Epithelial cell of proximal tubule (primary cell): ENCODE measurements at regions not wholly inside any gene's neighbourhood (a gene's known extent, or its start where the extent isn't known, plus 50 kb on each side); places are given as distances from the start of the nearest gene placed in this dataset.

ENCODE experiments used
- DNase-seq: peaks from one replicate; pipeline ENCODE4 v3.0.0-alpha.2; 2011; ENCODE audit warnings: low read depth
- H3K4me3 ChIP-seq: 2 replicates; pipeline ENCODE4 v1.5.1; 2011; ENCODE audit warnings: low read depth, mild to moderate bottlenecking, low read length
- CTCF ChIP-seq: conservative IDR thresholded peaks from 2 replicates; pipeline ENCODE4 v1.5.1; 2012; ENCODE audit warnings: low read depth, mild to moderate bottlenecking, low read length

GRCh38 chr13:73792796-73793195, 341.4 kb downstream of the KLF12 start:
- TF ChIP-seq CTCF, result no peak
- no peak overlapping the region for H3K4me3 ChIP-seq
- no peak for DNase-seq

GRCh38 chr13:73782450-73783449, 351.5 kb downstream of the KLF12 start:
- DNase-seq, result no peak
- TF ChIP-seq CTCF, result no peak
- H3K4me3 ChIP-seq, result no peak overlapping the region

GRCh38 chr13:73781384-73781783, 352.8 kb downstream of the KLF12 start:
- DNase-seq, result no peak
- H3K4me3 ChIP-seq, result no peak overlapping the region
- TF ChIP-seq CTCF, result no peak

- TF ChIP-seq CTCF, result no peak
- no peak overlapping the region for H3K4me3 ChIP-seq
- no peak for DNase-seq
These were observed 354.3 kb downstream of the KLF12 start for GRCh38 chr13:73779881-73780280.

DNA sequence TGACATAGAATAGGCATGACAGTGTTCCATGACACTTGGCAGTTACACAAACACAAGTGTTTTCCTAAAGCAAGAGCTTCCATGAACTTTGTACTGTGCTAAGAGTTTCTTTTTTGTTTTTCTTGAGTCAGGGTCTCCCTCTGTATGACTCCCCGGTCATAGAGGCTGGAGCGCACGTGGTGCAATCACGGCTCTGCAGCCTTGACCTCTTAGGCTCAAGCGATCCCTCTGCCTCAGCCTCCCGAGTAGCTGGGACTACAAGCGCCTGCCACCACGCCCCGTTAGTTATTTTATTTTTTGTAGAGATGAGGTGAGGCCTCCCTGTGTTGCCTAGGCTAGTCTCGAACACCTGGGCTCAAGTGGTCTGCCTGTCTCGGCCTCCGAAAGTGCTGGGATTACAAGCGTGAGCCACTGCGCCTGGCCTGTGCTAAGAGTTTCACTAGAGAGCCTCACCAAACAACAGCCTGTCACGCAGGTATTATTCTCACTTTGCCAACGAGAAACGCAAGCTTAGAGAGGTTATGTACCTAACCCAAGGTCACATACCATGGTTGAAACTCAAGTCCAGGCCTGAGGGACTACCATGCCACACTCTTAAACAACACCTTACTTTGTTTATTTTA, 355.9 kb downstream of the KLF12 start:
- no peak overlapping the region for H3K4me3 ChIP-seq
- DNase-seq, result no peak
- TF ChIP-seq CTCF, result no peak

GRCh38 chr13:73777134-73777533, 357.1 kb downstream of the KLF12 start:
- H3K4me3 ChIP-seq, result no peak overlapping the region
- no peak for DNase-seq
- TF ChIP-seq CTCF, result no peak
